HEK293 (cell line): ENCODE measurements at regions not wholly inside any gene's neighbourhood (a gene's known extent, or its start where the extent isn't known, plus 50 kb on each side); places are given as distances from the start of the nearest gene placed in this dataset.

ENCODE experiments used
- HIC1 ChIP-seq: fragments of 450-650 bp; formaldehyde crosslinking; IDR thresholded peaks from 2 replicates; pipeline ENCODE4 v1.5.1; 2016; ENCODE audit warnings: missing biosample characterization, missing genetic modification characterization
- ZBTB1 ChIP-seq: fragments of 450-650 bp; formaldehyde crosslinking; IDR thresholded peaks from 2 replicates; pipeline ENCODE4 v1.5.1; 2016; ENCODE audit warnings: missing biosample characterization, missing genetic modification characterization
- ZFP41 ChIP-seq: fragments of 450-650 bp; formaldehyde crosslinking; IDR thresholded peaks from 2 replicates; pipeline ENCODE4 v1.5.1; 2016; ENCODE audit warnings: missing biosample characterization, missing genetic modification characterization, borderline replicate concordance
- ZNF423 ChIP-seq: fragments of 450-650 bp; formaldehyde crosslinking; IDR thresholded peaks from 2 replicates; pipeline ENCODE4 v1.5.1; 2016; ENCODE audit warnings: missing biosample characterization, missing genetic modification characterization
- ZSCAN5A ChIP-seq: fragments of 450-650 bp; formaldehyde crosslinking; IDR thresholded peaks from 2 replicates; pipeline ENCODE4 v1.5.1; 2016; ENCODE audit warnings: missing biosample characterization, missing genetic modification characterization
- TF ChIP-seq, protein P1 (sequence below): fragments of 450-650 bp; formaldehyde crosslinking; IDR thresholded peaks from 2 replicates; pipeline ENCODE4 v1.5.1; 2016; ENCODE audit warnings: missing biosample characterization, missing genetic modification characterization

- TF ChIP-seq ZSCAN5A (tag by site-specific recombination) (no peak), HIC1 (tag by site-specific recombination) (no peak), ZFP41 (no peak), ZNF423 (tag by site-specific recombination) (no peak), ZBTB1 (tag by site-specific recombination) (no peak)
- TF ChIP-seq, protein P1, sequence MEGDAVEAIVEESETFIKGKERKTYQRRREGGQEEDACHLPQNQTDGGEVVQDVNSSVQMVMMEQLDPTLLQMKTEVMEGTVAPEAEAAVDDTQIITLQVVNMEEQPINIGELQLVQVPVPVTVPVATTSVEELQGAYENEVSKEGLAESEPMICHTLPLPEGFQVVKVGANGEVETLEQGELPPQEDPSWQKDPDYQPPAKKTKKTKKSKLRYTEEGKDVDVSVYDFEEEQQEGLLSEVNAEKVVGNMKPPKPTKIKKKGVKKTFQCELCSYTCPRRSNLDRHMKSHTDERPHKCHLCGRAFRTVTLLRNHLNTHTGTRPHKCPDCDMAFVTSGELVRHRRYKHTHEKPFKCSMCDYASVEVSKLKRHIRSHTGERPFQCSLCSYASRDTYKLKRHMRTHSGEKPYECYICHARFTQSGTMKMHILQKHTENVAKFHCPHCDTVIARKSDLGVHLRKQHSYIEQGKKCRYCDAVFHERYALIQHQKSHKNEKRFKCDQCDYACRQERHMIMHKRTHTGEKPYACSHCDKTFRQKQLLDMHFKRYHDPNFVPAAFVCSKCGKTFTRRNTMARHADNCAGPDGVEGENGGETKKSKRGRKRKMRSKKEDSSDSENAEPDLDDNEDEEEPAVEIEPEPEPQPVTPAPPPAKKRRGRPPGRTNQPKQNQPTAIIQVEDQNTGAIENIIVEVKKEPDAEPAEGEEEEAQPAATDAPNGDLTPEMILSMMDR, result no peak
Observed at GRCh38 chr12:72100854-72101253, 162.2 kb downstream of the TPH2 start.
